ENCODE measurements at regions not wholly inside any gene's neighbourhood (a gene's known extent, or its start where the extent isn't known, plus 50 kb on each side); places are given as distances from the start of the nearest gene placed in this dataset.

- TF ChIP-seq CTCF (IDR thresholded peaks at IDR 0.05; ENCODE audit: poor library complexity) (no peak), EZH2phosphoT487 (IDR thresholded peaks at IDR 0.05; ENCODE audit: low read depth, severe bottlenecking, unreplicated experiment) (no peak), EZH2 (IDR thresholded peaks at IDR 0.05; ENCODE audit: borderline replicate concordance) (no peak)
Measured at GRCh38 chr15:70195587-70196305, 98.0 kb upstream of the TLE3 start.

All from hepatocyte (in vitro differentiated cells).